ENCODE measurements at regions not wholly inside any gene's neighbourhood (a gene's known extent, or its start where the extent isn't known, plus 50 kb on each side); places are given as distances from the start of the nearest gene placed in this dataset.

DNA sequence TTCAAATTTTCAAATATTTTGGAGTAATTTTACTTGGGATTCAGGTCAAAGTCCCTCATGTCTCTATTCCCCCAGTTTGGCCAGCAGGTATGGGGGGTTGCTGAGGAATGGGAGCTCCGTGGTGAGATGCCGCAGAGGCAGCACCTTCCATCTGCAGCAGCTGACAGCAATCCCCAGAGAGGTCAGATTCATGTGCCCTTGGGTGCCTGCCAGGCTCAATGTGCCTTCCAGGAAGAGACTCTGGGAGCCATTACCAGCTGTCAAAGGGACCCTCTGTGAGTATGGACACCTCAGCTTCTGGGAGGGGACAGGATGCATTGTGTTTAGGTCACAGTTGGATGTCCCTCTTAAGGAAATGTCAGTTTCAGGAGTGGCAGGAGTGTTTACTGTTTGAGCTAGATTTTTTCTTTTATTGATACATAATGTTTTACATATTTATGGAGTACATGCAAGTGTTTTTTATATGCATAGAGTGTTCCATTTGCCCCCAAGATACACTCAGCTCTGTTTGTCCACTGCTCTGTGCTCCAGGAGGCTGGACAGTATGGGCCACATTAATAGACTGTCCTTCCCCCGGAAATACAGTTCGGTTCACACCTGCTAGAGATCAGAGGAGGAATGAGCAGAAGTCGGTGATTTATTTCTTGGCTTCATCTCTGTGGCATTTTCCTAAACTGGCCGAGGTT is 75.3 kb upstream of the GRB10 start (continued):
- no peak for TF ChIP-seq RXRA (IDR thresholded peaks at IDR 0.05)
- no peak for TF ChIP-seq EGR1 (IDR thresholded peaks at IDR 0.05; ENCODE audit: low read depth in 2 of 2)
- no peak for TF ChIP-seq JUND (IDR thresholded peaks at IDR 0.05)
- TF ChIP-seq HNF4A (conservative IDR thresholded peaks at IDR 0.05), result no peak
- TF ChIP-seq TAF1 (conservative IDR thresholded peaks at IDR 0.05), result no peak

DNA sequence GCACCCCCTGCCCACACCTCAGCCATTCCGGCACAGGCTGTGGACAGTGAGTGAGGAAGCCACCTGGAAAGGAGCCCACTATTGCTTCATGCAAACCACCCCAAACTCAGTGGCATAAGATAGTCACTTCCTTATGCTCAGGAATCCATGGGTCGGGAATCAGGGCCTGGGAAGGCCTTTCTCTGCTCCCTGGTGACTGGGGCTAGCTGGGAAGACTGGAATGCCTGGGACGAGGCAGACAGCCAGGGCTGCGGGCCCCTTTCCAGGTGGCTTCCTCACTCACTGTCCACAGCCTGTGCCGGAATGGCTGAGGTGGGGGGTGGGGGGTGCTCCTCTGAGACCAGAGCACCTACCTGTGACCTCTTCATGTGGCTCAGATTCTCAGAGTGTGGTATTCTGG is 74.1 kb upstream of the GRB10 start:
- 88% methylated on average over 5 of the region's 5 CpGs for whole genome bisulfite sequencing

More for the DNA sequence above, 74.1 kb upstream of the GRB10 start:
- Histone ChIP-seq H3K27me3 (ENCODE audit: control insufficient read depth in 4 of 4, insufficient read depth in 4 of 4, low read length in 3 of 4) (no peaks in the 10 kb centered on the region), H3K4me1 (ENCODE audit: control insufficient read depth in 4 of 4, insufficient read depth in 4 of 4, low read length in 3 of 4) (no peaks in the 10 kb centered on the region), H3K9ac (ENCODE audit: low read depth in 1 of 2, low read length in 2 of 2) (no peak overlapping the region), H3K4me3 (ENCODE audit: low read depth in 1 of 3, low read length in 3 of 3) (no peak overlapping the region), H3K36me3 (ENCODE audit: control insufficient read depth in 4 of 4, insufficient read depth in 3 of 4, low read depth in 1 of 4, low read length in 3 of 4) (no peaks in the 10 kb centered on the region), H3K9me3 (ENCODE audit: control insufficient read depth in 4 of 4, low read length in 3 of 4) (no peaks in the 10 kb centered on the region), H3K27ac (ENCODE audit: low read depth in 1 of 2, low read length in 2 of 2) (no peak overlapping the region)
- no peak for TF ChIP-seq ZBTB33 (IDR thresholded peaks at IDR 0.05)
- no peak for TF ChIP-seq TAF1 (conservative IDR thresholded peaks at IDR 0.05)
- TF ChIP-seq CTCF (IDR thresholded peaks at IDR 0.05; ENCODE audit: low read depth, low read length, missing input control), result no peak
- no peak for TF ChIP-seq RXRA (IDR thresholded peaks at IDR 0.05)
- TF ChIP-seq REST (IDR thresholded peaks at IDR 0.05), result no peak
- no peak for TF ChIP-seq SP1 (IDR thresholded peaks at IDR 0.05)
- no peak for TF ChIP-seq FOXA1 (IDR thresholded peaks at IDR 0.05)
- TF ChIP-seq RAD21 (IDR thresholded peaks at IDR 0.05), result no peak
- no peak for TF ChIP-seq MAX (IDR thresholded peaks at IDR 0.05)
- no peak for TF ChIP-seq ATF3 (IDR thresholded peaks at IDR 0.05)
- no peak for TF ChIP-seq NR2F2 (IDR thresholded peaks at IDR 0.05)
- TF ChIP-seq JUND (IDR thresholded peaks at IDR 0.05), result no peak
- no peak for TF ChIP-seq EGR1 (IDR thresholded peaks at IDR 0.05; ENCODE audit: low read depth in 2 of 2)
- no peak for TF ChIP-seq FOXA2 (IDR thresholded peaks at IDR 0.05)
- TF ChIP-seq HNF4A (conservative IDR thresholded peaks at IDR 0.05), result no peak
- no peak for TF ChIP-seq GABPA (IDR thresholded peaks at IDR 0.05 in 1 of 2, conservative IDR thresholded peaks at IDR 0.05 in 1 of 2)
- no peak for TF ChIP-seq HNF4G (IDR thresholded peaks at IDR 0.05)
- no peak for TF ChIP-seq YY1 (IDR thresholded peaks at IDR 0.05)
- peak; percentile 20 for DNase-seq (ENCODE audit: low spot score)

All from liver (tissue), 8 donors.